ENCODE measurements at regions not wholly inside any gene's neighbourhood (a gene's known extent, or its start where the extent isn't known, plus 50 kb on each side); places are given as distances from the start of the nearest gene placed in this dataset.

GRCh38 chr3:34357461-34357860 is 559.0 kb downstream of the PDCD6IP start:
- TF ChIP-seq CTCF (IDR thresholded peaks at IDR 0.05): no peak
- no peak for TF ChIP-seq POLR2A (IDR thresholded peaks at IDR 0.05)
